Peyer's patch (tissue), 4 donors: ENCODE measurements at regions not wholly inside any gene's neighbourhood (a gene's known extent, or its start where the extent isn't known, plus 50 kb on each side); places are given as distances from the start of the nearest gene placed in this dataset.

ENCODE experiments used
- POLR2A ChIP-seq, 2 donors: fragments of 450-650 bp; IDR thresholded peaks; one replicate each; pipeline ENCODE4 v1.5.1; 2017; ENCODE audit warnings: antibody characterized with exemption in 2 of 2, mild to moderate bottlenecking in 2 of 2, moderate library complexity in 2 of 2
- TF ChIP-seq, protein P1 (sequence below), 6 experiments: fragments of 450-650 bp in 4 of 6; fragments of 200-600 bp in 2 of 6; sonication (generic) in 1 of 6; IDR thresholded peaks; one replicate each; pipeline ENCODE4 v1.5.1; 2017 to 2019; ENCODE audit warnings: antibody characterized with exemption in 6 of 6, mild to moderate bottlenecking in 3 of 6, moderate library complexity in 1 of 6

DNA sequence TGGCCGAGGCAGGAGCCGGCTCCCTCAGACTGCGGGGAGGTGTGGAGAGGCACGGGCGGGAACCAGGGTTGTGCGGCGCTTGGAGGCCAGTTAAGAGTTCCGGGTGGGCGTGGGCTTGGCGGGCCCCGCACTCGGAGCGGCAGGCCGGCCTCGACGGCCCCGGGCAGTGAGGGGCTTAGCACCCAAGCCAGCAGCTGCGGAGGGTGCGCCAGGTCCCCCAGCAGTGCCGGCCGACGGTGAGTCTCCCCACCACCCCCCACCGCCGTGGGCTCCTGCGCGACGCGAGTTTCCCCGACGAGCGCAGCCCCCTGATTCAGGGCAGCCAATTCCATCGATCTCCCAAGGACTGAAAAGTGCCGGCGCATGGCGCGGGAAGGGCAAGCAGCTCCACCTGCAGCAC lies 605.4 kb upstream of the SLC35B3 start:
- TF ChIP-seq, protein P1, sequence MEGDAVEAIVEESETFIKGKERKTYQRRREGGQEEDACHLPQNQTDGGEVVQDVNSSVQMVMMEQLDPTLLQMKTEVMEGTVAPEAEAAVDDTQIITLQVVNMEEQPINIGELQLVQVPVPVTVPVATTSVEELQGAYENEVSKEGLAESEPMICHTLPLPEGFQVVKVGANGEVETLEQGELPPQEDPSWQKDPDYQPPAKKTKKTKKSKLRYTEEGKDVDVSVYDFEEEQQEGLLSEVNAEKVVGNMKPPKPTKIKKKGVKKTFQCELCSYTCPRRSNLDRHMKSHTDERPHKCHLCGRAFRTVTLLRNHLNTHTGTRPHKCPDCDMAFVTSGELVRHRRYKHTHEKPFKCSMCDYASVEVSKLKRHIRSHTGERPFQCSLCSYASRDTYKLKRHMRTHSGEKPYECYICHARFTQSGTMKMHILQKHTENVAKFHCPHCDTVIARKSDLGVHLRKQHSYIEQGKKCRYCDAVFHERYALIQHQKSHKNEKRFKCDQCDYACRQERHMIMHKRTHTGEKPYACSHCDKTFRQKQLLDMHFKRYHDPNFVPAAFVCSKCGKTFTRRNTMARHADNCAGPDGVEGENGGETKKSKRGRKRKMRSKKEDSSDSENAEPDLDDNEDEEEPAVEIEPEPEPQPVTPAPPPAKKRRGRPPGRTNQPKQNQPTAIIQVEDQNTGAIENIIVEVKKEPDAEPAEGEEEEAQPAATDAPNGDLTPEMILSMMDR (IDR thresholded peaks at IDR 0.05) = no peak
- no peak for TF ChIP-seq POLR2A (IDR thresholded peaks at IDR 0.05)
